Left ventricle myocardium inferior (tissue), 1 donor: ENCODE measurements at regions not wholly inside any gene's neighbourhood (a gene's known extent, or its start where the extent isn't known, plus 50 kb on each side); places are given as distances from the start of the nearest gene placed in this dataset.
A peak's percentile ranks its signal among the peaks of the same experiment; 100 is the strongest.

ENCODE experiments used
- DNase-seq: peaks from one replicate; pipeline ENCODE4 v3.0.0-alpha.2; 2020
- H3K27ac ChIP-seq: fragments of 200-600 bp; replicated peaks from 2 replicates; pipeline ENCODE4 v1.8.0; 2021
- H3K27me3 ChIP-seq: fragments of 200-600 bp; 2 replicates; pipeline ENCODE4 v1.8.0; 2021; ENCODE audit warnings: low read depth
- H3K36me3 ChIP-seq: fragments of 200-600 bp; 2 replicates; pipeline ENCODE4 v1.8.0; 2021
- H3K4me1 ChIP-seq: fragments of 200-600 bp; 2 replicates; pipeline ENCODE4 v1.8.0; 2021
- H3K4me3 ChIP-seq: fragments of 200-600 bp; 2 replicates; pipeline ENCODE4 v1.8.0; 2021; ENCODE audit warnings: mild to moderate bottlenecking, moderate library complexity
- H3K9me3 ChIP-seq: fragments of 200-600 bp; replicated peaks from 2 replicates; pipeline ENCODE4 v1.8.0; 2021
- CTCF ChIP-seq: fragments of 200-600 bp; IDR thresholded peaks from 2 replicates; pipeline ENCODE4 v1.8.0; 2021; ENCODE audit warnings: antibody characterized with exemption, mild to moderate bottlenecking, borderline replicate concordance
- intact Hi-C: fragments of 100-400 bp; cut with micrococcal nuclease; formaldehyde crosslinking; loops from one replicate; pipeline ENCODE4 v1.11.0; 2022
- donor health status: DM: no; HTN: yes; CAD: no; lungs with severe emphysema.

GRCh38 chr7:46716926-46717325 lies 795.9 kb upstream of the IGFBP3 start:
- H3K4me1 ChIP-seq: peaks cover 13% of the 10 kb centered on the region
- DNase-seq: no peak
- intact Hi-C loops: no loop called here
- no peaks in the 10 kb centered on the region for H3K9me3 ChIP-seq
- H3K4me3 ChIP-seq: no peak overlapping the region
- TF ChIP-seq CTCF: no peak
- no peaks in the 10 kb centered on the region for H3K27me3 ChIP-seq
- no peaks in the 10 kb centered on the region for H3K36me3 ChIP-seq
- H3K27ac ChIP-seq: no peak overlapping the region

DNA sequence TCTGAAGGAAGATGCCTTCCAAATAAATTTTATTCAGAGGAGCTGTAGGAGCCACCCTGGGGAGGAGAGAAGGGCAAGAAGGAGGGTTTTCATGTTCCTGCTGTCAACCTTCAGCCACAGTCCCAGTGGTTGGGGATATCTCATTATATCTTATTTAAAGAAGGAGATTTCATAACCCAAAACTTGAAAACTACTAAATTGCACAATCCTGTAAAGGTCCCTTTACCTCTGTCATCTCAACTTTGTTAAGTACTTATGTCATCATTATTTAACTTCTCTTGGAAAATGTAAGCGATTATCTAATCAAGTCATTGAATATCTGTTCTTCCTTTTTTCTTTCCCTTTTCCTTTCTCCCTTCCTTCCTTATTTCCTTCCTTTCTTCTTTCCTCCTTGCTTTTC lies 794.5 kb upstream of the IGFBP3 start:
- Histone ChIP-seq H3K27ac (no peak overlapping the region), H3K4me1 (peaks cover 13% of the 10 kb centered on the region), H3K9me3 (no peaks in the 10 kb centered on the region), H3K36me3 (no peaks in the 10 kb centered on the region), H3K4me3 (no peak overlapping the region), H3K27me3 (no peaks in the 10 kb centered on the region)
- intact Hi-C loops: no loop called here
- DNase-seq: no peak
- TF ChIP-seq CTCF: no peak

DNA sequence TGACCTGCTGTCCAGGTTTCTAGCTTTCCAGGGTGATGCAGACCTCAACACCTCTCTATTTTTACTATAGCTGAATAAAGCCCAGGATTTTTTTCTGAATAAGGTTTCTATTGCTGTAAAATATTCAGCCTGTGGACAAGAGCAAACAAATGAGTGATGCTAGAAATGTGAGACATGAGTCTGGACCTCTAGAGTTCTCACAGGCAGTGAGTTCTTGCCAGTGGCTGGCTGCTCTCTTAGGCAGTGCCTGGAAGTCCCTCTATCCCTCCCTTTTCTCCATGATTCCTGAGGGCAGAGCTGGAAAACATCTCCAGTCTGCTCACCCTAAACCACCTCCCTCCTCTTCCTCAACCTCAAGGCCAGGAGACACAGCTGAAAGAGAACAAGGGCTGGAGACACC lies 793.8 kb upstream of the IGFBP3 start:
- no peak for DNase-seq
- Histone ChIP-seq H3K27ac (no peak overlapping the region), H3K9me3 (no peaks in the 10 kb centered on the region), H3K4me3 (no peak overlapping the region), H3K36me3 (no peaks in the 10 kb centered on the region), H3K4me1 (peaks cover 13% of the 10 kb centered on the region), H3K27me3 (no peaks in the 10 kb centered on the region)
- no peak for TF ChIP-seq CTCF
- intact Hi-C loops: no loop called here

GRCh38 chr7:46713868-46714596 lies 793.0 kb upstream of the IGFBP3 start:
- H3K4me1 ChIP-seq: peaks cover 13% of the 10 kb centered on the region
- no peak for TF ChIP-seq CTCF
- no peaks in the 10 kb centered on the region for H3K27me3 ChIP-seq
- H3K4me3 ChIP-seq: no peak overlapping the region
- H3K9me3 ChIP-seq: no peaks in the 10 kb centered on the region
- H3K36me3 ChIP-seq: no peaks in the 10 kb centered on the region
- peak; percentile 36 for DNase-seq
- no peak overlapping the region for H3K27ac ChIP-seq
- intact Hi-C loops: no loop called here

- no peak for TF ChIP-seq CTCF
- Histone ChIP-seq H3K4me1 (peaks cover 13% of the 10 kb centered on the region), H3K27ac (no peak overlapping the region), H3K27me3 (no peaks in the 10 kb centered on the region), H3K9me3 (no peaks in the 10 kb centered on the region), H3K36me3 (no peaks in the 10 kb centered on the region), H3K4me3 (no peak overlapping the region)
- no peak for DNase-seq
- intact Hi-C loops: no loop called here
Measured at GRCh38 chr7:46710927-46711326, 789.9 kb upstream of the IGFBP3 start.
